OCI-LY7 (cell line): ENCODE measurements at regions not wholly inside any gene's neighbourhood (a gene's known extent, or its start where the extent isn't known, plus 50 kb on each side); places are given as distances from the start of the nearest gene placed in this dataset.

Experiments
- CTCF ChIP-seq: fragments of 200-600 bp; sonication (generic); conservative IDR thresholded peaks from 2 replicates; pipeline ENCODE4 v1.5.1; 2014; ENCODE audit warnings: mild to moderate bottlenecking, antibody characterized with exemption, low read length, moderate library complexity, mixed read lengths
- EZH2phosphoT487 ChIP-seq: fragments of 200-600 bp; sonication (generic); IDR thresholded peaks from 2 replicates; pipeline ENCODE4 v1.6.1; 2018; ENCODE audit warnings: low read depth, borderline replicate concordance, mild to moderate bottlenecking, mixed run types, antibody characterized with exemption, low read length, moderate library complexity, mixed read lengths

GRCh38 chr16:85177448-85177846, 65.2 kb upstream of the CIBAR2 start:
- TF ChIP-seq CTCF (no peak), EZH2phosphoT487 (no peak)
